ENCODE measurements at regions not wholly inside any gene's neighbourhood (a gene's known extent, or its start where the extent isn't known, plus 50 kb on each side); places are given as distances from the start of the nearest gene placed in this dataset.
A peak's percentile ranks its signal among the peaks of the same experiment; 100 is the strongest.

GRCh38 chr6:84445068-84445467 lies 217.6 kb upstream of the CEP162 start:
- intact Hi-C loops (cut with DNase I), result no loop called here
- Histone ChIP-seq H3K36me3 (ENCODE audit: control insufficient read depth in 1 of 2, insufficient read depth in 2 of 2, low read length in 1 of 2) (no peaks in the 10 kb centered on the region), H3K27ac (ENCODE audit: low read depth in 1 of 2, low read length in 2 of 2) (no peak overlapping the region), H3K27me3 (ENCODE audit: control insufficient read depth in 1 of 2, insufficient read depth in 2 of 2, low read length in 1 of 2) (no peaks in the 10 kb centered on the region), H3K9me3 (ENCODE audit: control insufficient read depth, low read length) (no peaks in the 10 kb centered on the region), H3K4me1 (ENCODE audit: control insufficient read depth in 1 of 2, insufficient read depth in 2 of 2, low read length in 2 of 2) (peaks cover 0 to 5% of the 10 kb centered on the region in 2 donors), H3K4me3 (ENCODE audit: low read length in 2 of 2) (no peak overlapping the region)
- DNase-seq (no peak), ATAC-seq (ENCODE audit: low FRiP score) (no peak)

GRCh38 chr6:84442208-84442607 lies 214.8 kb upstream of the CEP162 start:
- no peak for ATAC-seq (ENCODE audit: low FRiP score)

GRCh38 chr6:84441456-84441855 lies 214.0 kb upstream of the CEP162 start:
- 94 to 97% methylated on average over 3 of the region's 3 CpGs for WGBS, 2 donors
- no peak for ATAC-seq (ENCODE audit: low FRiP score)
- Histone ChIP-seq H3K4me1 (ENCODE audit: control insufficient read depth in 1 of 2, insufficient read depth in 2 of 2, low read length in 2 of 2) (peaks cover 0 to 5% of the 10 kb centered on the region in 2 donors), H3K36me3 (ENCODE audit: control insufficient read depth in 1 of 2, insufficient read depth in 2 of 2, low read length in 1 of 2) (no peaks in the 10 kb centered on the region), H3K9me3 (ENCODE audit: control insufficient read depth, low read length) (no peaks in the 10 kb centered on the region), H3K27me3 (ENCODE audit: control insufficient read depth in 1 of 2, insufficient read depth in 2 of 2, low read length in 1 of 2) (no peaks in the 10 kb centered on the region), H3K4me3 (ENCODE audit: low read length in 2 of 2) (no peak overlapping the region), H3K27ac (ENCODE audit: low read depth in 1 of 2, low read length in 2 of 2) (no peak overlapping the region)
- DNase-seq, result no peak
- intact Hi-C loops (cut with DNase I), result no loop called here

More at GRCh38 chr6:84442208-84442607, 214.8 kb upstream of the CEP162 start:
- Histone ChIP-seq H3K4me1 (ENCODE audit: control insufficient read depth in 1 of 2, insufficient read depth in 2 of 2, low read length in 2 of 2) (peaks cover 0 to 5% of the 10 kb centered on the region in 2 donors), H3K27ac (ENCODE audit: low read depth in 1 of 2, low read length in 2 of 2) (no peak overlapping the region), H3K9me3 (ENCODE audit: control insufficient read depth, low read length) (no peaks in the 10 kb centered on the region), H3K27me3 (ENCODE audit: control insufficient read depth in 1 of 2, insufficient read depth in 2 of 2, low read length in 1 of 2) (no peaks in the 10 kb centered on the region), H3K4me3 (ENCODE audit: low read length in 2 of 2) (no peak overlapping the region), H3K36me3 (ENCODE audit: control insufficient read depth in 1 of 2, insufficient read depth in 2 of 2, low read length in 1 of 2) (no peaks in the 10 kb centered on the region)
- 69 to 79% methylated on average over 3 of the region's 3 CpGs for WGBS, 2 donors
- no peak for DNase-seq
- intact Hi-C loops (cut with DNase I), result no loop called here

- Histone ChIP-seq H3K36me3 (ENCODE audit: control insufficient read depth in 1 of 2, insufficient read depth in 2 of 2, low read length in 1 of 2) (no peaks in the 10 kb centered on the region), H3K27me3 (ENCODE audit: control insufficient read depth in 1 of 2, insufficient read depth in 2 of 2, low read length in 1 of 2) (no peaks in the 10 kb centered on the region), H3K4me3 (ENCODE audit: low read length in 2 of 2) (no peak overlapping the region), H3K4me1 (ENCODE audit: control insufficient read depth in 1 of 2, insufficient read depth in 2 of 2, low read length in 2 of 2) (no peaks in the 10 kb centered on the region), H3K27ac (ENCODE audit: low read depth in 1 of 2, low read length in 2 of 2) (no peak overlapping the region), H3K9me3 (ENCODE audit: control insufficient read depth, low read length) (no peaks in the 10 kb centered on the region)
- intact Hi-C loops (cut with DNase I), result no loop called here
- DNase-seq (no peak), ATAC-seq (ENCODE audit: low FRiP score) (no peak)
- 92 to 96% methylated on average over 4 of the region's 4 CpGs for WGBS, 2 donors
Observed at GRCh38 chr6:84434550-84434949, 207.1 kb upstream of the CEP162 start.

GRCh38 chr6:84432619-84433018 lies 205.2 kb upstream of the CEP162 start:
- intact Hi-C loops (cut with DNase I), result no loop called here
- ATAC-seq (ENCODE audit: low FRiP score) (no peak), DNase-seq (no peak)
- H3K4me1 ChIP-seq (ENCODE audit: control insufficient read depth in 1 of 2, insufficient read depth in 2 of 2, low read length in 2 of 2), result no peaks in the 10 kb centered on the region
- H3K36me3 ChIP-seq (ENCODE audit: control insufficient read depth in 1 of 2, insufficient read depth in 2 of 2, low read length in 1 of 2), result no peaks in the 10 kb centered on the region
- H3K4me3 ChIP-seq (ENCODE audit: low read length in 2 of 2), result no peak overlapping the region
- no peaks in the 10 kb centered on the region for H3K9me3 ChIP-seq (ENCODE audit: control insufficient read depth, low read length)
- no peak overlapping the region for H3K27ac ChIP-seq (ENCODE audit: low read depth in 1 of 2, low read length in 2 of 2)
- H3K27me3 ChIP-seq (ENCODE audit: control insufficient read depth in 1 of 2, insufficient read depth in 2 of 2, low read length in 1 of 2), result no peaks in the 10 kb centered on the region

GRCh38 chr6:84428300-84428907 lies 201.0 kb upstream of the CEP162 start:
- WGBS, 2 donors, result 2 to 3% methylated on average over 6 of the region's 6 CpGs
- H3K27me3 ChIP-seq (ENCODE audit: control insufficient read depth in 1 of 2, insufficient read depth in 2 of 2, low read length in 1 of 2), result no peaks in the 10 kb centered on the region
- no peaks in the 10 kb centered on the region for H3K9me3 ChIP-seq (ENCODE audit: control insufficient read depth, low read length)
- H3K36me3 ChIP-seq (ENCODE audit: control insufficient read depth in 1 of 2, insufficient read depth in 2 of 2, low read length in 1 of 2), result no peaks in the 10 kb centered on the region
- DNase-seq, result peak; percentile 63 to 89
- peak overlapping the region in 1 of 2 donors; percentile 41 for H3K4me3 ChIP-seq (ENCODE audit: low read length in 2 of 2)
- ATAC-seq (ENCODE audit: low FRiP score), result peak; percentile 83
- peaks cover 0 to 7% of the 10 kb centered on the region in 2 donors for H3K4me1 ChIP-seq (ENCODE audit: control insufficient read depth in 1 of 2, insufficient read depth in 2 of 2, low read length in 2 of 2)
- intact Hi-C loops (cut with DNase I), result loop anchor here (2.0 to 10.0 kb wide), 6 partner anchors 86 to 696 kb away; no protein-coding TSS in a partner anchor
- H3K27ac ChIP-seq (ENCODE audit: low read depth in 1 of 2, low read length in 2 of 2), result no peak overlapping the region

GRCh38 chr6:84425971-84426705 lies 198.7 kb upstream of the CEP162 start:
- peak overlapping the region; percentile 40 to 67 for H3K27ac ChIP-seq (ENCODE audit: low read depth in 1 of 2, low read length in 2 of 2)
- no peaks in the 10 kb centered on the region for H3K36me3 ChIP-seq (ENCODE audit: control insufficient read depth in 1 of 2, insufficient read depth in 2 of 2, low read length in 1 of 2)
- no peak overlapping the region for H3K4me3 ChIP-seq (ENCODE audit: low read length in 2 of 2)
- 34 to 49% methylated on average over 5 of the region's 5 CpGs for WGBS, 2 donors
- no peaks in the 10 kb centered on the region for H3K27me3 ChIP-seq (ENCODE audit: control insufficient read depth in 1 of 2, insufficient read depth in 2 of 2, low read length in 1 of 2)
- DNase-seq (no peak), ATAC-seq (ENCODE audit: low FRiP score) (peak; percentile 30)
- intact Hi-C loops (cut with DNase I), result loop anchor here (5.0 to 10.0 kb wide), 5 partner anchors 89 to 699 kb away; no protein-coding TSS in a partner anchor
- peaks cover 0 to 7% of the 10 kb centered on the region in 2 donors for H3K4me1 ChIP-seq (ENCODE audit: control insufficient read depth in 1 of 2, insufficient read depth in 2 of 2, low read length in 2 of 2)
- H3K9me3 ChIP-seq (ENCODE audit: control insufficient read depth, low read length), result no peaks in the 10 kb centered on the region

- Histone ChIP-seq H3K4me3 (ENCODE audit: low read length in 2 of 2) (peak overlapping the region in 1 of 2 donors; percentile 8), H3K36me3 (ENCODE audit: control insufficient read depth in 1 of 2, insufficient read depth in 2 of 2, low read length in 1 of 2) (no peaks in the 10 kb centered on the region), H3K9me3 (ENCODE audit: control insufficient read depth, low read length) (no peaks in the 10 kb centered on the region), H3K27ac (ENCODE audit: low read depth in 1 of 2, low read length in 2 of 2) (no peak overlapping the region), H3K27me3 (ENCODE audit: control insufficient read depth in 1 of 2, insufficient read depth in 2 of 2, low read length in 1 of 2) (no peaks in the 10 kb centered on the region), H3K4me1 (ENCODE audit: control insufficient read depth in 1 of 2, insufficient read depth in 2 of 2, low read length in 2 of 2) (peaks cover 0 to 7% of the 10 kb centered on the region in 2 donors)
- intact Hi-C loops (cut with DNase I), result loop anchor here (5.0 to 10.0 kb wide), 5 partner anchors 90 to 700 kb away; no protein-coding TSS in a partner anchor
- ATAC-seq (ENCODE audit: low FRiP score) (no peak), DNase-seq (no peak)
- 8 to 18% methylated on average over 4 of the region's 4 CpGs for WGBS, 2 donors
Observed at GRCh38 chr6:84424956-84425355, 197.5 kb upstream of the CEP162 start.

Data from aorta (tissue), 5 donors.